HG02884 (cell line): ENCODE measurements at regions not wholly inside any gene's neighbourhood (a gene's known extent, or its start where the extent isn't known, plus 50 kb on each side); places are given as distances from the start of the nearest gene placed in this dataset.

ENCODE experiments used
- ATAC-seq: cut with Tn5 transposase; IDR thresholded peaks from one replicate; pipeline ENCODE4 v1.9.1; 2021; ENCODE audit warnings: mild to moderate bottlenecking, moderate library complexity; ENCODE audit not compliant: unreplicated experiment

GRCh38 chr12:11565752-11566151 is 83.7 kb upstream of the ETV6 start:
- no peak for ATAC-seq

- peak; percentile 3 for ATAC-seq
Observed at GRCh38 chr12:11568155-11568761, 81.2 kb upstream of the ETV6 start.

- ATAC-seq, result peak; percentile 86
Observed at GRCh38 chr12:11568762-11569478, 80.6 kb upstream of the ETV6 start.

- ATAC-seq, result no peak
Observed at GRCh38 chr12:11569716-11570115, 79.8 kb upstream of the ETV6 start.

GRCh38 chr12:11573880-11574279 is 75.6 kb upstream of the ETV6 start:
- ATAC-seq, result no peak

GRCh38 chr12:11576104-11576503 is 73.4 kb upstream of the ETV6 start:
- ATAC-seq, result no peak

GRCh38 chr12:11577658-11578260 is 71.7 kb upstream of the ETV6 start:
- ATAC-seq, result no peak

- ATAC-seq, result peak; percentile 64
Observed at GRCh38 chr12:11578461-11578993, 70.9 kb upstream of the ETV6 start.

GRCh38 chr12:11580125-11580751 is 69.2 kb upstream of the ETV6 start:
- peak; percentile 39 for ATAC-seq

GRCh38 chr12:11581179-11581755 is 68.2 kb upstream of the ETV6 start:
- no peak for ATAC-seq

- ATAC-seq, result no peak
Observed at GRCh38 chr12:11584221-11584855, 65.1 kb upstream of the ETV6 start.

- no peak for ATAC-seq
Observed at GRCh38 chr12:11592484-11592883, 57.0 kb upstream of the ETV6 start.

- ATAC-seq, result no peak
Observed at GRCh38 chr12:11593013-11593412, 56.5 kb upstream of the ETV6 start.

GRCh38 chr12:11595080-11595479 is 54.4 kb upstream of the ETV6 start:
- ATAC-seq, result no peak

GRCh38 chr12:11596141-11596540 is 53.3 kb upstream of the ETV6 start:
- ATAC-seq, result no peak

GRCh38 chr12:11598900-11599299 is 50.6 kb upstream of the ETV6 start:
- no peak for ATAC-seq
